Stomach smooth muscle (tissue), 2 donors: ENCODE measurements at regions not wholly inside any gene's neighbourhood (a gene's known extent, or its start where the extent isn't known, plus 50 kb on each side); places are given as distances from the start of the nearest gene placed in this dataset.

Source experiments
- H3K27ac ChIP-seq: one replicate; pipeline ENCODE4 v1.7.0; 2013; ENCODE audit warnings: mild to moderate bottlenecking, low read length, inconsistent platforms
- H3K27me3 ChIP-seq, 2 donors: one replicate each; pipeline ENCODE4 v1.7.0; 2013; ENCODE audit warnings: low read length in 2 of 2; ENCODE audit not compliant: insufficient read depth in 2 of 2, control insufficient read depth in 1 of 2
- H3K36me3 ChIP-seq, 2 donors: one replicate each; pipeline ENCODE4 v1.7.0; 2013; ENCODE audit warnings: low read length in 2 of 2; ENCODE audit not compliant: control insufficient read depth in 2 of 2, insufficient read depth in 2 of 2
- H3K4me1 ChIP-seq: one replicate; pipeline ENCODE4 v1.7.0; 2013; ENCODE audit warnings: low read length; ENCODE audit not compliant: control insufficient read depth, insufficient read depth
- H3K4me3 ChIP-seq, 2 donors: one replicate each; pipeline ENCODE4 v1.7.0; 2013; ENCODE audit warnings: low read length in 2 of 2
- H3K9ac ChIP-seq, 2 donors: one replicate each; pipeline ENCODE4 v1.7.0; 2013; ENCODE audit warnings: low read length in 2 of 2, mild to moderate bottlenecking in 1 of 2
- H3K9me3 ChIP-seq, 2 donors: one replicate each; pipeline ENCODE4 v1.7.0; 2013; ENCODE audit warnings: low read length in 2 of 2; ENCODE audit not compliant: control insufficient read depth in 2 of 2
- donor health status: healthy.
- donor health status: Pancreatic carcinoma.

- Histone ChIP-seq H3K9me3 (no peaks in the 10 kb centered on the region), H3K9ac (no peak overlapping the region), H3K36me3 (no peaks in the 10 kb centered on the region), H3K27me3 (no peaks in the 10 kb centered on the region), H3K27ac (no peak overlapping the region), H3K4me1 (no peaks in the 10 kb centered on the region), H3K4me3 (no peak overlapping the region)
Observed at GRCh38 chr6:139655783-139656705, 281.6 kb upstream of the CITED2 start.

- Histone ChIP-seq H3K4me1 (no peaks in the 10 kb centered on the region), H3K4me3 (no peak overlapping the region), H3K27ac (no peak overlapping the region), H3K9ac (no peak overlapping the region), H3K9me3 (no peaks in the 10 kb centered on the region), H3K36me3 (no peaks in the 10 kb centered on the region), H3K27me3 (no peaks in the 10 kb centered on the region)
Observed at GRCh38 chr6:139654888-139655782, 280.7 kb upstream of the CITED2 start.

- Histone ChIP-seq H3K4me1 (no peaks in the 10 kb centered on the region), H3K27me3 (no peaks in the 10 kb centered on the region), H3K9ac (no peak overlapping the region), H3K36me3 (no peaks in the 10 kb centered on the region), H3K9me3 (no peaks in the 10 kb centered on the region), H3K27ac (no peak overlapping the region), H3K4me3 (no peak overlapping the region)
Observed at GRCh38 chr6:139654309-139654708, 279.9 kb upstream of the CITED2 start.

GRCh38 chr6:139653111-139653510, 278.7 kb upstream of the CITED2 start:
- Histone ChIP-seq H3K27ac (no peak overlapping the region), H3K27me3 (no peaks in the 10 kb centered on the region), H3K9me3 (no peaks in the 10 kb centered on the region), H3K4me1 (no peaks in the 10 kb centered on the region), H3K9ac (no peak overlapping the region), H3K36me3 (no peaks in the 10 kb centered on the region), H3K4me3 (no peak overlapping the region)

GRCh38 chr6:139650941-139651340, 276.5 kb upstream of the CITED2 start:
- H3K4me3 ChIP-seq = no peak overlapping the region
- no peaks in the 10 kb centered on the region for H3K27me3 ChIP-seq
- no peaks in the 10 kb centered on the region for H3K36me3 ChIP-seq
- no peak overlapping the region for H3K27ac ChIP-seq
- H3K9me3 ChIP-seq = no peaks in the 10 kb centered on the region
- no peaks in the 10 kb centered on the region for H3K4me1 ChIP-seq
- no peak overlapping the region for H3K9ac ChIP-seq

- Histone ChIP-seq H3K27me3 (no peaks in the 10 kb centered on the region), H3K9ac (no peak overlapping the region), H3K4me3 (no peak overlapping the region), H3K4me1 (peaks cover 7% of the 10 kb centered on the region), H3K36me3 (no peaks in the 10 kb centered on the region), H3K9me3 (no peaks in the 10 kb centered on the region), H3K27ac (no peak overlapping the region)
Observed at GRCh38 chr6:139649732-139650131, 275.3 kb upstream of the CITED2 start.

GRCh38 chr6:139649128-139649527, 274.7 kb upstream of the CITED2 start:
- Histone ChIP-seq H3K27ac (no peak overlapping the region), H3K27me3 (no peaks in the 10 kb centered on the region), H3K36me3 (no peaks in the 10 kb centered on the region), H3K4me1 (peaks cover 9% of the 10 kb centered on the region), H3K9me3 (no peaks in the 10 kb centered on the region), H3K4me3 (no peak overlapping the region), H3K9ac (no peak overlapping the region)

- Histone ChIP-seq H3K9me3 (no peaks in the 10 kb centered on the region), H3K36me3 (no peaks in the 10 kb centered on the region), H3K4me3 (no peak overlapping the region), H3K9ac (no peak overlapping the region), H3K27me3 (no peaks in the 10 kb centered on the region), H3K4me1 (peaks cover 14% of the 10 kb centered on the region), H3K27ac (no peak overlapping the region)
Observed at GRCh38 chr6:139648430-139649000, 274.1 kb upstream of the CITED2 start.

GRCh38 chr6:139647841-139648240, 273.4 kb upstream of the CITED2 start:
- H3K4me1 ChIP-seq = peaks cover 14% of the 10 kb centered on the region
- H3K27me3 ChIP-seq = no peaks in the 10 kb centered on the region
- no peak overlapping the region for H3K4me3 ChIP-seq
- H3K9me3 ChIP-seq = no peaks in the 10 kb centered on the region
- no peak overlapping the region for H3K27ac ChIP-seq
- H3K9ac ChIP-seq = no peak overlapping the region
- H3K36me3 ChIP-seq = no peaks in the 10 kb centered on the region

GRCh38 chr6:139647016-139647415, 272.6 kb upstream of the CITED2 start:
- Histone ChIP-seq H3K9ac (no peak overlapping the region), H3K4me3 (no peak overlapping the region), H3K9me3 (no peaks in the 10 kb centered on the region), H3K27me3 (no peaks in the 10 kb centered on the region), H3K36me3 (no peaks in the 10 kb centered on the region), H3K27ac (no peak overlapping the region), H3K4me1 (peaks cover 14% of the 10 kb centered on the region)
